HG02884 (cell line): ENCODE measurements at regions not wholly inside any gene's neighbourhood (a gene's known extent, or its start where the extent isn't known, plus 50 kb on each side); places are given as distances from the start of the nearest gene placed in this dataset.

Experiments
- ATAC-seq: cut with Tn5 transposase; IDR thresholded peaks from one replicate; pipeline ENCODE4 v1.9.1; 2021; ENCODE audit warnings: mild to moderate bottlenecking, moderate library complexity; ENCODE audit not compliant: unreplicated experiment

GRCh38 chr10:78768876-78769275, 299.9 kb upstream of the ZMIZ1 start:
- ATAC-seq: no peak

GRCh38 chr10:78769526-78769925, 299.2 kb upstream of the ZMIZ1 start:
- no peak for ATAC-seq

- ATAC-seq: no peak
These were observed 298.3 kb upstream of the ZMIZ1 start for GRCh38 chr10:78770167-78771090.

- ATAC-seq: no peak
These were observed 297.5 kb upstream of the ZMIZ1 start for GRCh38 chr10:78771260-78771659.

- ATAC-seq: no peak
These were observed 296.8 kb upstream of the ZMIZ1 start for GRCh38 chr10:78771808-78772455.

GRCh38 chr10:78772486-78772885, 296.3 kb upstream of the ZMIZ1 start:
- ATAC-seq: no peak

GRCh38 chr10:78772986-78773530, 295.7 kb upstream of the ZMIZ1 start:
- no peak for ATAC-seq

- ATAC-seq: no peak
These were observed 294.2 kb upstream of the ZMIZ1 start for GRCh38 chr10:78774614-78774998.

GRCh38 chr10:78774999-78775711, 293.6 kb upstream of the ZMIZ1 start:
- ATAC-seq: no peak

- ATAC-seq: no peak
These were observed 292.9 kb upstream of the ZMIZ1 start for GRCh38 chr10:78775891-78776290.

- ATAC-seq: no peak
These were observed 292.0 kb upstream of the ZMIZ1 start for GRCh38 chr10:78776756-78777155.

- no peak for ATAC-seq
These were observed 291.3 kb upstream of the ZMIZ1 start for GRCh38 chr10:78777466-78777865.

- ATAC-seq: no peak
These were observed 290.9 kb upstream of the ZMIZ1 start for GRCh38 chr10:78777867-78778266.

GRCh38 chr10:78778444-78779338, 290.1 kb upstream of the ZMIZ1 start:
- ATAC-seq: no peak

GRCh38 chr10:78779339-78779955, 289.3 kb upstream of the ZMIZ1 start:
- ATAC-seq: no peak

GRCh38 chr10:78780551-78780961, 288.2 kb upstream of the ZMIZ1 start:
- ATAC-seq: no peak

GRCh38 chr10:78781251-78781913, 287.4 kb upstream of the ZMIZ1 start:
- no peak for ATAC-seq

GRCh38 chr10:78781991-78782390, 286.8 kb upstream of the ZMIZ1 start:
- ATAC-seq: no peak

- no peak for ATAC-seq
These were observed 286.3 kb upstream of the ZMIZ1 start for GRCh38 chr10:78782441-78782840.
